ENCODE measurements at regions not wholly inside any gene's neighbourhood (a gene's known extent, or its start where the extent isn't known, plus 50 kb on each side); places are given as distances from the start of the nearest gene placed in this dataset.

- TF ChIP-seq CTCF (IDR thresholded peaks at IDR 0.05), result no peak
- TF ChIP-seq POLR2A (IDR thresholded peaks at IDR 0.05), result no peak
These were observed 215.5 kb downstream of the ALDH8A1 start for GRCh38 chr6:134734312-134734869.

Data from uterus (tissue), 2 donors.